ENCODE measurements at regions not wholly inside any gene's neighbourhood (a gene's known extent, or its start where the extent isn't known, plus 50 kb on each side); places are given as distances from the start of the nearest gene placed in this dataset.
"Not testable (repeated sequence)": the region's sequence is repeated elsewhere in the genome, so short reads cannot be mapped to it uniquely, and the experiment has no call there.

- Mint-ChIP-seq H3K27me3 (no peaks in the 10 kb centered on the region), H3K4me1 (ENCODE audit: low read depth) (no peaks in the 10 kb centered on the region), H3K36me3 (ENCODE audit: low read depth) (no peaks in the 10 kb centered on the region), H3K9me3 (peaks cover 9% of the 10 kb centered on the region), H3K27ac (no peak overlapping the region), H3K4me3 (no peak overlapping the region)
- intact Hi-C loops (cut with micrococcal nuclease), result no loop called here
Measured at GRCh38 chr10:9926881-9927280, 1090.8 kb upstream of the CELF2 start.

- Mint-ChIP-seq H3K27me3 (no peaks in the 10 kb centered on the region), H3K36me3 (ENCODE audit: low read depth) (no peaks in the 10 kb centered on the region)
- intact Hi-C loops (cut with micrococcal nuclease), result no loop called here
Measured at GRCh38 chr10:9939716-9940115, 1078.0 kb upstream of the CELF2 start.

DNA sequence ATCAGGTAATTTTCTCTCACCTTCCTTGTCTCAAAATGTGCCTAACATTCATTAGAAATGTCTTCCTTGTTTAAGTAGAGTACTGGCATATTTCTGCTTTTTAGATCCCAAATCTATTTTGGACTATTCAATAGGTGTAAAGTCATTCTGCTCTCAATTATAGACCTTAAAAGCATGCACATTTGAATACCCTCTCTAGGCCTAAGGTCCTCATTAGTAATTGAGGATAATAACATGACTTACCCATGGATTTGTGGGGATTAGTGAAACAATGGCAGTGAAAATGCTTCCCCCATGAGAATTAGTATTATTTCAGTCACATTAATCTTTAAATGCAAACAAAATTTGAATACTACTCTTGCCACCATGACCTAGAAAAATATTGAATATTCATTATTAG lies 1073.0 kb upstream of the CELF2 start:
- H3K27ac Mint-ChIP-seq, result no peak overlapping the region
- no peaks in the 10 kb centered on the region for H3K9me3 Mint-ChIP-seq
- H3K4me1 Mint-ChIP-seq (ENCODE audit: low read depth), result peaks cover 7% of the 10 kb centered on the region
- H3K27me3 Mint-ChIP-seq, result no peaks in the 10 kb centered on the region
- no peak overlapping the region for H3K4me3 Mint-ChIP-seq
- intact Hi-C loops (cut with micrococcal nuclease), result no loop called here
- no peaks in the 10 kb centered on the region for H3K36me3 Mint-ChIP-seq (ENCODE audit: low read depth)

More at GRCh38 chr10:9939716-9940115, 1078.0 kb upstream of the CELF2 start:
- no peak overlapping the region for H3K27ac Mint-ChIP-seq
- peaks cover 7% of the 10 kb centered on the region for H3K4me1 Mint-ChIP-seq (ENCODE audit: low read depth)
- H3K9me3 Mint-ChIP-seq, result no peaks in the 10 kb centered on the region
- no peak overlapping the region for H3K4me3 Mint-ChIP-seq

GRCh38 chr10:9950070-9950469 lies 1067.6 kb upstream of the CELF2 start:
- H3K9me3 Mint-ChIP-seq, result no peaks in the 10 kb centered on the region
- H3K4me3 Mint-ChIP-seq, result no peak overlapping the region
- intact Hi-C loops (cut with micrococcal nuclease), result no loop called here
- peaks cover 9% of the 10 kb centered on the region for H3K4me1 Mint-ChIP-seq (ENCODE audit: low read depth)
- H3K27ac Mint-ChIP-seq, result no peak overlapping the region
- H3K27me3 Mint-ChIP-seq, result peaks cover 2% of the 10 kb centered on the region
- H3K36me3 Mint-ChIP-seq (ENCODE audit: low read depth), result no peaks in the 10 kb centered on the region

DNA sequence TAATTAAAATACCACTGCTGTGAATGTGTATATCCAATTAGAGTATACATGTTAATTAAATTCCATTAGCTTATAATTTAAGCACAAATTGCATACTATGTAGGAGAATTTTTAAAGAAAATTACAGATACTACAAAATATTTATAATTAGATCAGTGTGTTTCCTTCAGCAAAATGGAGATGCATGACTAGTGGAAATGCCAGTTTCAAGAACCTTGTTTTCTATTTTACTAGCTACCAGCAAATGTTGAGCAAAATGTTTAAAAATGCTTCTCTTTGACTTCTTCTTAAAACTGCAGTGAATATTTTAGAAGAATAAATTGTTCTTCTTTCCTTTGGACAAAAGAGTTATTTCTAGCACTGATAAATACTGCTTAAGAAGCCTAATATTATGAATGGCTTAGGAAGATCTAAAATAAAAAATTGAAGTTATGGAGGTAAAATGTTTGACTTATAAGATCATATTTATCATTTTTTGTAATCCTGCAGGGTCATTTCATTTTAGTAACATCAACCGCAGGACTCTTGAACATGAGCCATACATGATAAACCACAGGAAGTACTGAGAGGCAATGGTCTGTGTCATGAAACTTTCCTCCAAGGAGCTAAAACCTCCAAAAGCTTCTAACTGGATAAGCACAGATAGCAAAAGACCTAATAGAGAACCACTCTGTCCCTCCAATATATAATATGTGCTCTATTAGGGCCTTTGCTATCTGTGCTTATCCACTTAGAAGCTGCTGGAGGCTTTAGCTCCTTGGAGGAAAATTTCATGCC lies 1066.0 kb upstream of the CELF2 start:
- intact Hi-C loops (cut with micrococcal nuclease), result no loop called here
- no peak overlapping the region for H3K4me3 Mint-ChIP-seq
- no peaks in the 10 kb centered on the region for H3K36me3 Mint-ChIP-seq (ENCODE audit: low read depth)
- no peak overlapping the region for H3K27ac Mint-ChIP-seq
- H3K4me1 Mint-ChIP-seq (ENCODE audit: low read depth), result peaks cover 10% of the 10 kb centered on the region
- no peaks in the 10 kb centered on the region for H3K9me3 Mint-ChIP-seq
- peaks cover 4% of the 10 kb centered on the region for H3K27me3 Mint-ChIP-seq

DNA sequence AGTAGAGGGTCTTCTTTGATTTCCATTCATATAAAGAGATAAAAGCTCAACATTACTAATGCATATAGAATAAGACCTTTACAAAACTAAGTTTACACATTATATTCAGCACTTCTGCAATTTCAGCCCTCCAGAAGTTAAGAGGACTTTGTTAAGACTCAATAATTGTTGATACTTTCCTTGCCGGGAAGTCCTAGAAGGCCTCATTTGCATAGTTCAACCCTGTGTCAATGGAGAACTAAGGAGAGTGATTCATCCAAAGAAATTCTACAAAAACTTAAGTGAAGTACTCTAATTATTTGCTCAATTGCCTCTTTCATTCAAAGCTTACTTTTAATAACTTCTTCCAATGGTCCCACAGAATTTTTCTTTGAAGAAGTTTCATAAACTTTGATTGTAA lies 1060.3 kb upstream of the CELF2 start:
- peaks cover 23% of the 10 kb centered on the region for H3K4me1 Mint-ChIP-seq (ENCODE audit: low read depth)
- no peaks in the 10 kb centered on the region for H3K9me3 Mint-ChIP-seq
- H3K27ac Mint-ChIP-seq, result no peak overlapping the region
- peaks cover 8% of the 10 kb centered on the region for H3K27me3 Mint-ChIP-seq
- no peak overlapping the region for H3K4me3 Mint-ChIP-seq
- intact Hi-C loops (cut with micrococcal nuclease), result no loop called here
- H3K36me3 Mint-ChIP-seq (ENCODE audit: low read depth), result no peaks in the 10 kb centered on the region

GRCh38 chr10:9957876-9958275 lies 1059.8 kb upstream of the CELF2 start:
- H3K27ac Mint-ChIP-seq; intact Hi-C loops (cut with micrococcal nuclease); H3K36me3 Mint-ChIP-seq (ENCODE audit: low read depth); H3K4me3 Mint-ChIP-seq; H3K9me3 Mint-ChIP-seq; H3K27me3 Mint-ChIP-seq: not testable (repeated sequence)
- peaks cover 18% of the 10 kb centered on the region for H3K4me1 Mint-ChIP-seq (ENCODE audit: low read depth)

- no peak overlapping the region for H3K27ac Mint-ChIP-seq
- H3K9me3 Mint-ChIP-seq, result no peaks in the 10 kb centered on the region
- intact Hi-C loops (cut with micrococcal nuclease), result no loop called here
- H3K4me1 Mint-ChIP-seq (ENCODE audit: low read depth), result no peaks in the 10 kb centered on the region
- no peaks in the 10 kb centered on the region for H3K36me3 Mint-ChIP-seq (ENCODE audit: low read depth)
- H3K4me3 Mint-ChIP-seq, result no peak overlapping the region
- H3K27me3 Mint-ChIP-seq, result peaks cover 1% of the 10 kb centered on the region
Measured at GRCh38 chr10:9965341-9965740, 1052.3 kb upstream of the CELF2 start.

GRCh38 chr10:9986786-9987185 lies 1030.9 kb upstream of the CELF2 start:
- Mint-ChIP-seq H3K27ac (no peak overlapping the region), H3K36me3 (ENCODE audit: low read depth) (no peaks in the 10 kb centered on the region), H3K4me1 (ENCODE audit: low read depth) (no peaks in the 10 kb centered on the region), H3K4me3 (no peak overlapping the region), H3K9me3 (peaks cover 17% of the 10 kb centered on the region), H3K27me3 (no peaks in the 10 kb centered on the region)
- intact Hi-C loops (cut with micrococcal nuclease), result no loop called here

DNA sequence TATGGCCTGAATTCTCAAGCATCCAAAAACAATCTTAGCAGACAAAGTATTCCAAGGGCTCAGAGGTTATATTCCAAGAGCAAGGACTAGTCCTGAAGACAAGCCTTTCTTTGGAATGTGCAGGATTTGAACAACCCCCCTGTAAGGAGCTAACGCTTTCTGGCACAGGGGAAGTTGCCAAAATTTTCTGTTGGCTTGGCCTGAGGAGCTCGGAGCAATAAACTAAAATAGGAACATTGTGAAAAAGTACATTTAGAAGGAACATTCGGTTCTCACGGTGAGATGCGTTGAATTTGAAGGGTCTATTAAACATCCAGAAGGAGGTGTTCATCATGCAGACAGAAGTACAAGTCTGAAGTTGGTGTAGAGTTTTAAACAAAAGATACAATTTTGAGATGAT lies 1030.5 kb upstream of the CELF2 start:
- peaks cover 17% of the 10 kb centered on the region for H3K9me3 Mint-ChIP-seq
- no peak overlapping the region for H3K4me3 Mint-ChIP-seq
- H3K27ac Mint-ChIP-seq, result no peak overlapping the region
- intact Hi-C loops (cut with micrococcal nuclease), result no loop called here
- no peaks in the 10 kb centered on the region for H3K27me3 Mint-ChIP-seq
- H3K4me1 Mint-ChIP-seq (ENCODE audit: low read depth), result no peaks in the 10 kb centered on the region
- no peaks in the 10 kb centered on the region for H3K36me3 Mint-ChIP-seq (ENCODE audit: low read depth)

- peaks cover 1% of the 10 kb centered on the region for H3K9me3 Mint-ChIP-seq
- H3K4me3 Mint-ChIP-seq, result no peak overlapping the region
Measured at GRCh38 chr10:9992661-9993060, 1025.0 kb upstream of the CELF2 start.

GRCh38 chr10:9994131-9994530 lies 1023.5 kb upstream of the CELF2 start:
- Mint-ChIP-seq H3K4me3 (no peak overlapping the region), H3K27me3 (no peaks in the 10 kb centered on the region), H3K27ac (no peak overlapping the region), H3K9me3 (no peaks in the 10 kb centered on the region), H3K4me1 (ENCODE audit: low read depth) (no peaks in the 10 kb centered on the region), H3K36me3 (ENCODE audit: low read depth) (no peaks in the 10 kb centered on the region)
- intact Hi-C loops (cut with micrococcal nuclease), result no loop called here

More at GRCh38 chr10:9992661-9993060, 1025.0 kb upstream of the CELF2 start:
- Mint-ChIP-seq H3K27ac (no peak overlapping the region), H3K4me1 (ENCODE audit: low read depth) (no peaks in the 10 kb centered on the region), H3K27me3 (no peaks in the 10 kb centered on the region), H3K36me3 (ENCODE audit: low read depth) (no peaks in the 10 kb centered on the region)
- intact Hi-C loops (cut with micrococcal nuclease), result no loop called here

- Mint-ChIP-seq H3K27ac (no peak overlapping the region), H3K4me3 (no peak overlapping the region), H3K9me3 (no peaks in the 10 kb centered on the region), H3K27me3 (no peaks in the 10 kb centered on the region), H3K4me1 (ENCODE audit: low read depth) (no peaks in the 10 kb centered on the region), H3K36me3 (ENCODE audit: low read depth) (no peaks in the 10 kb centered on the region)
- intact Hi-C loops (cut with micrococcal nuclease), result no loop called here
Measured at GRCh38 chr10:9999627-10000026, 1018.0 kb upstream of the CELF2 start.

DNA sequence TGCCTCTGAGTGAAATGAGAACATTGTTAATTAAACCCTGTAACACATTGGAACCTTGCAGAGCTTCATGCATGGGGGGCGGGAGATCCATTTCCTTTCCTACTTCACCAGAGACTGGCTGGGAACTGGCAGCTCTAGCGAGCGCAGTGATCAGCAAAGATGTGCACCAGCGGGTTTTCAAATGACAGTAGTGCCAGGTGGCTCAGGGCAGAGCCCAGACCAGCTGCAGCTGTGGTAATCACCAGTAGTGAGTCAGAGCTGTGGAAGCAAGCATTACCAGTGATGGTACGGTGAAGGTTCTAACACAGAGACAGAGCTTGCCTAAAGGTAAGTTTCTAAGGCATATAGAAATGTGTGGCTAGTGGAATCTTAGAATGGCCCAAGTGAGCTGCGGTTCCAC lies 1009.7 kb upstream of the CELF2 start:
- H3K4me3 Mint-ChIP-seq, result no peak overlapping the region
- no peaks in the 10 kb centered on the region for H3K27me3 Mint-ChIP-seq
- no peaks in the 10 kb centered on the region for H3K9me3 Mint-ChIP-seq
- intact Hi-C loops (cut with micrococcal nuclease), result no loop called here
- H3K27ac Mint-ChIP-seq, result no peak overlapping the region
- H3K36me3 Mint-ChIP-seq (ENCODE audit: low read depth), result no peaks in the 10 kb centered on the region
- H3K4me1 Mint-ChIP-seq (ENCODE audit: low read depth), result peaks cover 6% of the 10 kb centered on the region

GRCh38 chr10:10010397-10010796 lies 1007.3 kb upstream of the CELF2 start:
- Mint-ChIP-seq H3K4me1 (ENCODE audit: low read depth) (peaks cover 6% of the 10 kb centered on the region), H3K9me3 (no peaks in the 10 kb centered on the region), H3K4me3 (no peak overlapping the region), H3K36me3 (ENCODE audit: low read depth) (no peaks in the 10 kb centered on the region), H3K27me3 (no peaks in the 10 kb centered on the region), H3K27ac (no peak overlapping the region)
- intact Hi-C loops (cut with micrococcal nuclease), result no loop called here

All from dendritic cell treated with granulocyte-macrophage colony-stimulating factor and Interleukin-4, amounts not matched to agents 40 ng/mL and 50 ng/mL, for 4 days (primary cell).